A673 (cell line): ENCODE measurements at regions not wholly inside any gene's neighbourhood (a gene's known extent, or its start where the extent isn't known, plus 50 kb on each side); places are given as distances from the start of the nearest gene placed in this dataset.

ENCODE experiments used
- BruUV-seq: library from RNA; stranded (reverse); fragments of 400-500 nt; replicated peaks from 2 replicates; lab custom pipeline; 2021; lab: Mats Ljungman, UMichigan
- CTCF ChIA-PET: fragments of 300-600 bp; sonication (Branson Sonifier 250); formaldehyde crosslinking; loops from one replicate; lab custom pipeline; 2022; ENCODE audit warnings: antibody characterized with exemption; lab: Charles Lee
- POLR2A ChIA-PET: fragments of 300-600 bp; sonication (Branson Sonifier 250); formaldehyde crosslinking; loops from one replicate; lab custom pipeline; 2022; ENCODE audit warnings: antibody characterized with exemption; ENCODE audit not compliant: low non-redundant PET; lab: Charles Lee
- DNase-seq: peaks from one replicate; pipeline ENCODE4 v3.0.0-alpha.2; 2015; ENCODE audit warnings: low spot score
- H3K27ac ChIP-seq: fragments of 200-600 bp; sonication (generic); 2 replicates; pipeline ENCODE4 v1.5.1; 2016; ENCODE audit warnings: mixed run types, low read depth, mild to moderate bottlenecking, mixed read lengths, antibody characterized with exemption, low read length; ENCODE audit not compliant: poor library complexity, severe bottlenecking
- H3K27me3 ChIP-seq: fragments of 200-600 bp; sonication (generic); replicated peaks from 2 replicates; pipeline ENCODE4 v1.6.1; 2017; ENCODE audit warnings: mixed run types, low read depth, mild to moderate bottlenecking, mixed read lengths, antibody characterized with exemption, low read length; ENCODE audit not compliant: insufficient read depth, poor library complexity
- H3K36me3 ChIP-seq: fragments of 200-600 bp; sonication (generic); 2 replicates; pipeline ENCODE4 v1.6.1; 2016; ENCODE audit warnings: mixed run types, mild to moderate bottlenecking, mixed read lengths, antibody characterized with exemption, low read length; ENCODE audit not compliant: insufficient read depth, poor library complexity, severe bottlenecking
- H3K4me1 ChIP-seq: fragments of 200-600 bp; sonication (generic); 2 replicates; pipeline ENCODE4 v1.6.1; 2017; ENCODE audit warnings: mixed run types, mild to moderate bottlenecking, mixed read lengths, antibody characterized with exemption, low read length; ENCODE audit not compliant: insufficient read depth, poor library complexity, severe bottlenecking
- H3K4me3 ChIP-seq: fragments of 200-600 bp; sonication (generic); 2 replicates; pipeline ENCODE4 v1.5.1; 2016; ENCODE audit warnings: low read depth, mixed run types, mild to moderate bottlenecking, mixed read lengths, low read length; ENCODE audit not compliant: poor library complexity, severe bottlenecking
- H3K9me3 ChIP-seq: fragments of 200-600 bp; sonication (generic); 2 replicates; pipeline ENCODE4 v1.6.1; 2016; ENCODE audit warnings: mixed run types, low read depth, mild to moderate bottlenecking, mixed read lengths, antibody characterized with exemption, low read length; ENCODE audit not compliant: poor library complexity, severe bottlenecking
- CTCF ChIP-seq: fragments of 300-800, 200-600 bp; sonication (generic); conservative IDR thresholded peaks from 2 replicates; pipeline ENCODE4 v1.5.1; 2017; ENCODE audit warnings: low read depth, mild to moderate bottlenecking, antibody characterized with exemption, low read length, moderate library complexity, mixed read lengths
- EZH2 ChIP-seq: fragments of 200-600 bp; sonication (generic); IDR thresholded peaks from 2 replicates; pipeline ENCODE4 v1.6.1; 2017; ENCODE audit warnings: borderline replicate concordance, low read depth, mild to moderate bottlenecking, mixed read lengths, antibody characterized with exemption, low read length; ENCODE audit not compliant: poor library complexity, severe bottlenecking
- intact Hi-C: fragments of 100-400 bp; cut with micrococcal nuclease; formaldehyde crosslinking; loops from one replicate; pipeline ENCODE4 v1.10.0; 2022; ENCODE audit not compliant: unreplicated experiment

- POLR2A ChIA-PET, result interaction anchor here (0.6 kb wide), 1 partner anchor 576 kb away, joined by 3 read pairs; no protein-coding TSS in a partner anchor
- CTCF ChIA-PET, result no interaction called here
- H3K27ac ChIP-seq, result no peak overlapping the region
- H3K4me3 ChIP-seq, result no peak overlapping the region
- H3K4me1 ChIP-seq, result peaks cover 4% of the 10 kb centered on the region
- H3K36me3 ChIP-seq, result no peaks in the 10 kb centered on the region
- intact Hi-C loops, result no loop called here
- H3K27me3 ChIP-seq, result no peaks in the 10 kb centered on the region
- BruUV-seq, result no TSS peak
- TF ChIP-seq CTCF (no peak), EZH2 (no peak)
- H3K9me3 ChIP-seq, result no peaks in the 10 kb centered on the region
- no peak for DNase-seq
These were observed 324.7 kb upstream of the JARID2 start for GRCh38 chr6:14921170-14921569.

- H3K36me3 ChIP-seq, result no peaks in the 10 kb centered on the region
- TF ChIP-seq CTCF (no peak), EZH2 (no peak)
- H3K27me3 ChIP-seq, result no peaks in the 10 kb centered on the region
- ChIA-PET CTCF (no interaction called here), POLR2A (interaction anchor here (0.6 kb wide), 1 partner anchor 184 kb away, joined by 3 read pairs; no protein-coding TSS in a partner anchor)
- no peak overlapping the region for H3K27ac ChIP-seq
- H3K9me3 ChIP-seq, result no peaks in the 10 kb centered on the region
- DNase-seq, result no peak
- intact Hi-C loops, result no loop called here
- H3K4me1 ChIP-seq, result peaks cover 4% of the 10 kb centered on the region
- H3K4me3 ChIP-seq, result no peak overlapping the region
- BruUV-seq, result no TSS peak
These were observed 323.8 kb upstream of the JARID2 start for GRCh38 chr6:14921878-14922671.

GRCh38 chr6:14922706-14923460 is 323.0 kb upstream of the JARID2 start:
- Histone ChIP-seq H3K4me3 (no peak overlapping the region), H3K9me3 (no peaks in the 10 kb centered on the region), H3K27ac (no peak overlapping the region), H3K27me3 (no peaks in the 10 kb centered on the region), H3K4me1 (peaks cover 4% of the 10 kb centered on the region), H3K36me3 (no peaks in the 10 kb centered on the region)
- TF ChIP-seq EZH2, result no peak
- intact Hi-C loops, result no loop called here
- no peak for DNase-seq
- ChIA-PET CTCF (no interaction called here), POLR2A (interaction anchor here (0.6 kb wide), 1 partner anchor 185 kb away, joined by 3 read pairs; no protein-coding TSS in a partner anchor)
- BruUV-seq, result no TSS peak
